Smooth muscle cell (in vitro differentiated cells): ENCODE measurements at regions not wholly inside any gene's neighbourhood (a gene's known extent, or its start where the extent isn't known, plus 50 kb on each side); places are given as distances from the start of the nearest gene placed in this dataset.

Experiments
- DNase-seq: peaks from one replicate; lab custom pipeline; 2025; ENCODE audit not compliant: unreplicated experiment; lab: John Stamatoyannopoulos, UW
- H2AFZ ChIP-seq: fragments of 200-600 bp; sonication (generic); 2 replicates; pipeline ENCODE4 v1.6.0; 2016; ENCODE audit warnings: antibody characterized with exemption, low read depth, mild to moderate bottlenecking
- H3F3A ChIP-seq: fragments of 200-600 bp; sonication (generic); 2 replicates; pipeline ENCODE4 v1.6.0; 2017; ENCODE audit warnings: antibody characterized with exemption, low read depth
- H3K27ac ChIP-seq: fragments of 200-600 bp; sonication (generic); 2 replicates; pipeline ENCODE4 v1.5.1; 2016; ENCODE audit warnings: low read depth, mild to moderate bottlenecking
- H3K27me3 ChIP-seq: fragments of 200-600 bp; sonication (generic); 2 replicates; pipeline ENCODE4 v1.6.1; 2016; ENCODE audit warnings: low read depth, mild to moderate bottlenecking
- H3K36me3 ChIP-seq: fragments of 200-600 bp; sonication (generic); 2 replicates; pipeline ENCODE4 v1.5.1; 2016; ENCODE audit warnings: low read depth
- H3K4me1 ChIP-seq: fragments of 200-600 bp; sonication (generic); 2 replicates; pipeline ENCODE4 v1.5.1; 2016; ENCODE audit warnings: low read depth
- H3K4me2 ChIP-seq: fragments of 200-600 bp; sonication (generic); 2 replicates; pipeline ENCODE4 v1.6.0; 2016; ENCODE audit warnings: mild to moderate bottlenecking
- H3K4me3 ChIP-seq: fragments of 200-600 bp; sonication (generic); 2 replicates; pipeline ENCODE4 v1.5.1; 2016; ENCODE audit warnings: mild to moderate bottlenecking
- H3K79me2 ChIP-seq: fragments of 200-600 bp; sonication (generic); 2 replicates; pipeline ENCODE4 v1.6.0; 2016; ENCODE audit warnings: low read depth, mild to moderate bottlenecking
- H3K9ac ChIP-seq: fragments of 200-600 bp; sonication (generic); 2 replicates; pipeline ENCODE4 v1.6.0; 2016; ENCODE audit warnings: low read depth
- H3K9me3 ChIP-seq: fragments of 200-600 bp; sonication (generic); replicated peaks from 2 replicates; pipeline ENCODE4 v1.5.1; 2016; ENCODE audit warnings: low read depth
- H4K20me1 ChIP-seq: fragments of 200-600 bp; sonication (generic); 2 replicates; pipeline ENCODE4 v1.6.0; 2016; ENCODE audit warnings: low read depth
- WGBS: methylation state at CpG from one replicate; pipeline ENCODE4 v1.1.7; 2016; ENCODE audit warnings: low lambda C conversion rate; 5-methylcytosine and 5-hydroxymethylcytosine counted together
- TF ChIP-seq, protein P1 (sequence below): fragments of 200-600 bp; sonication (generic); IDR thresholded peaks from 2 replicates; pipeline ENCODE4 v1.5.1; 2017; ENCODE audit warnings: borderline replicate concordance, mild to moderate bottlenecking, antibody characterized with exemption; ENCODE audit not compliant: insufficient read depth, poor library complexity, severe bottlenecking

GRCh38 chr14:31935391-31935790 is 141.7 kb upstream of the ARHGAP5 start:
- H3K36me3 ChIP-seq, result no peaks in the 10 kb centered on the region
- WGBS, result 75% methylated on average over 3 of the region's 3 CpGs
- H3F3A ChIP-seq, result peaks cover 10% of the 10 kb centered on the region
- peak overlapping the region; percentile 1 for H3K9ac ChIP-seq
- H3K4me2 ChIP-seq, result peak overlapping the region; percentile 53
- peaks cover 37% of the 10 kb centered on the region for H3K4me1 ChIP-seq
- H3K79me2 ChIP-seq, result no peaks in the 10 kb centered on the region
- DNase-seq, result no peak
- TF ChIP-seq, protein P1, sequence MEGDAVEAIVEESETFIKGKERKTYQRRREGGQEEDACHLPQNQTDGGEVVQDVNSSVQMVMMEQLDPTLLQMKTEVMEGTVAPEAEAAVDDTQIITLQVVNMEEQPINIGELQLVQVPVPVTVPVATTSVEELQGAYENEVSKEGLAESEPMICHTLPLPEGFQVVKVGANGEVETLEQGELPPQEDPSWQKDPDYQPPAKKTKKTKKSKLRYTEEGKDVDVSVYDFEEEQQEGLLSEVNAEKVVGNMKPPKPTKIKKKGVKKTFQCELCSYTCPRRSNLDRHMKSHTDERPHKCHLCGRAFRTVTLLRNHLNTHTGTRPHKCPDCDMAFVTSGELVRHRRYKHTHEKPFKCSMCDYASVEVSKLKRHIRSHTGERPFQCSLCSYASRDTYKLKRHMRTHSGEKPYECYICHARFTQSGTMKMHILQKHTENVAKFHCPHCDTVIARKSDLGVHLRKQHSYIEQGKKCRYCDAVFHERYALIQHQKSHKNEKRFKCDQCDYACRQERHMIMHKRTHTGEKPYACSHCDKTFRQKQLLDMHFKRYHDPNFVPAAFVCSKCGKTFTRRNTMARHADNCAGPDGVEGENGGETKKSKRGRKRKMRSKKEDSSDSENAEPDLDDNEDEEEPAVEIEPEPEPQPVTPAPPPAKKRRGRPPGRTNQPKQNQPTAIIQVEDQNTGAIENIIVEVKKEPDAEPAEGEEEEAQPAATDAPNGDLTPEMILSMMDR, result no peak
- H3K9me3 ChIP-seq, result no peaks in the 10 kb centered on the region
- no peaks in the 10 kb centered on the region for H4K20me1 ChIP-seq
- H2AFZ ChIP-seq, result peak overlapping the region; percentile 31
- H3K27me3 ChIP-seq, result no peaks in the 10 kb centered on the region
- H3K4me3 ChIP-seq, result no peak overlapping the region
- peak overlapping the region; percentile 75 for H3K27ac ChIP-seq

- Histone ChIP-seq H3K79me2 (no peaks in the 10 kb centered on the region), H4K20me1 (no peaks in the 10 kb centered on the region), H3K27ac (peak overlapping the region; percentile 75), H3K36me3 (no peaks in the 10 kb centered on the region), H2AFZ (no peak overlapping the region), H3K4me3 (no peak overlapping the region), H3F3A (peaks cover 10% of the 10 kb centered on the region), H3K9me3 (no peaks in the 10 kb centered on the region), H3K27me3 (no peaks in the 10 kb centered on the region), H3K4me2 (peak overlapping the region; percentile 53), H3K9ac (no peak overlapping the region), H3K4me1 (peaks cover 37% of the 10 kb centered on the region)
- 75% methylated on average over 6 of the region's 6 CpGs for WGBS
- DNase-seq, result no peak
- TF ChIP-seq, protein P1, result no peak
These were observed 141.0 kb upstream of the ARHGAP5 start for GRCh38 chr14:31936115-31936514.

- Histone ChIP-seq H3K4me2 (no peak overlapping the region), H3F3A (peaks cover 3% of the 10 kb centered on the region), H3K4me1 (peaks cover 32% of the 10 kb centered on the region), H3K27ac (peak overlapping the region; percentile 93), H4K20me1 (no peaks in the 10 kb centered on the region), H3K36me3 (no peaks in the 10 kb centered on the region), H3K9ac (peak overlapping the region; percentile 72), H2AFZ (no peak overlapping the region), H3K27me3 (no peaks in the 10 kb centered on the region), H3K79me2 (no peaks in the 10 kb centered on the region), H3K4me3 (no peak overlapping the region), H3K9me3 (no peaks in the 10 kb centered on the region)
- TF ChIP-seq, protein P1, result no peak
- WGBS, result 45% methylated on average over 3 of the region's 3 CpGs
- DNase-seq, result no peak
These were observed 139.3 kb upstream of the ARHGAP5 start for GRCh38 chr14:31937730-31938346.

- no peak for DNase-seq
These were observed 137.2 kb upstream of the ARHGAP5 start for GRCh38 chr14:31939934-31940333.

More at GRCh38 chr14:31939934-31940333, 137.2 kb upstream of the ARHGAP5 start:
- TF ChIP-seq, protein P1, result no peak
- Histone ChIP-seq H3K27ac (no peak overlapping the region), H2AFZ (no peak overlapping the region), H3K9me3 (no peaks in the 10 kb centered on the region), H3K9ac (no peak overlapping the region), H3K79me2 (no peaks in the 10 kb centered on the region), H3K4me2 (no peak overlapping the region), H3K4me3 (no peak overlapping the region), H4K20me1 (no peaks in the 10 kb centered on the region), H3K36me3 (no peaks in the 10 kb centered on the region), H3K4me1 (peaks cover 15% of the 10 kb centered on the region), H3K27me3 (no peaks in the 10 kb centered on the region), H3F3A (no peaks in the 10 kb centered on the region)
- WGBS, result 79% methylated on average over 4 of the region's 4 CpGs
